Type B pancreatic cell (in vitro differentiated cells): ENCODE measurements at regions not wholly inside any gene's neighbourhood (a gene's known extent, or its start where the extent isn't known, plus 50 kb on each side); places are given as distances from the start of the nearest gene placed in this dataset.
A peak's percentile ranks its signal among the peaks of the same experiment; 100 is the strongest.

Experiments used
- DNase-seq: peaks from one replicate; pipeline ENCODE4 v3.0.0; 2021; ENCODE audit warnings: mixed read lengths; ENCODE audit not compliant: unreplicated experiment; ENCODE audit errors: extremely low spot score
- H3K27ac Mint-ChIP-seq: 2 replicates; pipeline ENCODE4 v1.8.0; 2021; ENCODE audit warnings: mild to moderate bottlenecking, mixed read lengths
- H3K27me3 Mint-ChIP-seq: 2 replicates; pipeline ENCODE4 v1.8.0; 2021; ENCODE audit warnings: mixed read lengths
- H3K36me3 Mint-ChIP-seq: 2 replicates; pipeline ENCODE4 v1.8.0; 2021; ENCODE audit warnings: mixed read lengths
- H3K4me1 Mint-ChIP-seq: one replicate; pipeline ENCODE4 v1.8.0; 2021; ENCODE audit warnings: mixed read lengths; ENCODE audit not compliant: unreplicated experiment
- H3K4me3 Mint-ChIP-seq: 2 replicates; pipeline ENCODE4 v1.8.0; 2021; ENCODE audit warnings: mild to moderate bottlenecking, mixed read lengths
- H3K9me3 Mint-ChIP-seq: 2 replicates; pipeline ENCODE4 v1.8.0; 2021; ENCODE audit warnings: mixed read lengths
- CTCF ChIP-seq: fragments of 200-600 bp; sonication (generic); conservative IDR thresholded peaks from 2 replicates; pipeline ENCODE4 v1.5.0; 2021; ENCODE audit warnings: antibody characterized with exemption, mild to moderate bottlenecking

- TF ChIP-seq CTCF: no peak
These were observed 336.0 kb upstream of the SOX5 start for GRCh38 chr12:24285448-24285847.

DNA sequence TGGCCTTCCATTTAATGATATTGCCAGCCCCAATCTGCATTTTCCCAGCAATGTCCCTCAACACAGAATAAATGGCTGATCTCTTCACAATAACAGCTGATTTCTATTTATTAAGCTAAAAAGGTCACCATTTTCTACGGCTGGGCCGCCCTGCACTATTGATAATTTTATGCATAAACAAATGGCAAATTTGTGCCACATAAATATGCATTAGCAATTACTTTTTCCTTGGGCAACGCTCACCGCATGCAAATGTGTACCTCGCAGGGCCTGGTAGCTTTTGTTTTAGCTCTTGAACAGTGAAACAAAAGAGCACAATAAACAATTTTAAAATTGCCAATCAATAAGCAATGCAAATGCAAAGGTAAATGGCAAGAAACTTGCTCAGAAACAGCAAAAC lies 331.9 kb upstream of the SOX5 start:
- H3K4me1 Mint-ChIP-seq: no peaks in the 10 kb centered on the region
- DNase-seq: no peak
- H3K9me3 Mint-ChIP-seq: peaks cover 6% of the 10 kb centered on the region
- H3K4me3 Mint-ChIP-seq: no peak overlapping the region
- no peak for TF ChIP-seq CTCF
- H3K27ac Mint-ChIP-seq: no peak overlapping the region
- H3K36me3 Mint-ChIP-seq: peaks cover 5% of the 10 kb centered on the region
- H3K27me3 Mint-ChIP-seq: no peaks in the 10 kb centered on the region

More at GRCh38 chr12:24285448-24285847, 336.0 kb upstream of the SOX5 start:
- no peak overlapping the region for H3K4me3 Mint-ChIP-seq
- H3K27me3 Mint-ChIP-seq: no peaks in the 10 kb centered on the region
- no peaks in the 10 kb centered on the region for H3K4me1 Mint-ChIP-seq
- no peak for DNase-seq
- peaks cover 5% of the 10 kb centered on the region for H3K36me3 Mint-ChIP-seq
- no peak overlapping the region for H3K27ac Mint-ChIP-seq
- peaks cover 6% of the 10 kb centered on the region for H3K9me3 Mint-ChIP-seq

DNA sequence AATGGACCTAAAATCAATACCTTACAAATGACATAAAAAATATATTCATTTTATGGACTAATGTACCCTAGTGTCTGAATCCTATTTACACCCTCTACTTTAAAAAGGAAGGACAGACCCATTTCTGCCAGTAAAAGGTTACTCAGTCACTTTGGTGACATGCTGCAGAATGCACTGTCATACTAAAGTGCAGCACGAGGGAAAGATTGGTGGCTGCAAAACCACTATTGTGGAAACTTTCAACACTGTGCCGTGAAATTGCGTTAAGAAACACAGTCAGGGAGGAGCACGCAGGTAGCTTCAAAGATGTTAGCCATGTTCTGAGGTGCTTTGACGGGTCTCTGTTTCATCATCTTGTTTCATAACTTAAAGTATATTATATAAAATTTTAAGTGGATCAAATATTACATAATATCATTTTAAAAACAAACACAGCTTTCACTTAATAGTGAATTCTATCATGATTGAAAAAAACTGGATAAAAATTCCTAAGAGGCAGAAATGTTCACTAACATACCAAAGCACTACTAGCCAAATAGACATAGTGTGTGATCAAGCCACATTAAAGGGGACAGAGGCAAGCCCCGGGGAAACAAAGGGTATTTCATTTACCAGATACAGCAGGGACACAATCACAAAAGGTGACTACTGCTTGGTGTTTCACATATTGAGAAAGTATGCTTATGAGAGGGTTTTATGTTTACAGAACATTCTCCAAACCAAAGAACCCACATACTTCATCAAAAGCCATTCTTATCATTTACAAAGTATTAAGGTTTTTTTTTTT lies 330.8 kb upstream of the SOX5 start:
- TF ChIP-seq CTCF: no peak
- H3K4me1 Mint-ChIP-seq: no peaks in the 10 kb centered on the region
- peaks cover 5% of the 10 kb centered on the region for H3K36me3 Mint-ChIP-seq
- H3K27ac Mint-ChIP-seq: no peak overlapping the region
- no peaks in the 10 kb centered on the region for H3K27me3 Mint-ChIP-seq
- no peak for DNase-seq
- H3K9me3 Mint-ChIP-seq: peaks cover 6% of the 10 kb centered on the region
- H3K4me3 Mint-ChIP-seq: no peak overlapping the region

DNA sequence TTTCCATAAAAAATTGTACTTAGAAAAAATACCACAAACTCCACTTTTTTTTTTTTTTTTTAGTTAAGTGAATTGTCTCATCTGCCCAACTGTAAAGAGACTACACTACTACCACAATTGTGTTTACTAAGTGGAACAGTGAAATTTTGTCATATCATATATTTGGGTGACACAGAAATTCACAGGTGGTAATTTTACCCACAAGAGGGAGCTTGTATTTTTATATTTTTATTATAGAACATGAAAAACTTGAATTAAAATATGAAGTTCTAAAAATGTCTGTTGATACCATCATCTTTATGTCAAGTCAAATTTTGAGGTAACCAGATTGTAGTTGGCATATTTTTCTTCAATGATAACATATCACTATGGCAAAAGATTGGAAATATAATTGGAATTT lies 329.4 kb upstream of the SOX5 start:
- Mint-ChIP-seq H3K27ac (no peak overlapping the region), H3K9me3 (peaks cover 3% of the 10 kb centered on the region), H3K4me1 (no peaks in the 10 kb centered on the region), H3K36me3 (peaks cover 3% of the 10 kb centered on the region), H3K27me3 (no peaks in the 10 kb centered on the region), H3K4me3 (no peak overlapping the region)
- DNase-seq: no peak
- TF ChIP-seq CTCF: peak; percentile 38

GRCh38 chr12:24270965-24271364 lies 321.5 kb upstream of the SOX5 start:
- no peak for TF ChIP-seq CTCF
- H3K27ac Mint-ChIP-seq: no peak overlapping the region
- H3K4me1 Mint-ChIP-seq: no peaks in the 10 kb centered on the region
- DNase-seq: no peak
- no peaks in the 10 kb centered on the region for H3K36me3 Mint-ChIP-seq
- H3K27me3 Mint-ChIP-seq: no peaks in the 10 kb centered on the region
- H3K9me3 Mint-ChIP-seq: no peaks in the 10 kb centered on the region
- H3K4me3 Mint-ChIP-seq: no peak overlapping the region
